Bone marrow (tissue), 2 donors: ENCODE measurements at regions not wholly inside any gene's neighbourhood (a gene's known extent, or its start where the extent isn't known, plus 50 kb on each side); places are given as distances from the start of the nearest gene placed in this dataset.

Source experiments
- DNase-seq, 2 donors: peaks; one replicate each; lab custom pipeline; 2025; lab: John Stamatoyannopoulos, UW

- DNase-seq = no peak
Measured at GRCh38 chr2:18465979-18466378, 94.5 kb downstream of the RDH14 start.

GRCh38 chr2:18464913-18465312, 95.5 kb downstream of the RDH14 start:
- no peak for DNase-seq

- DNase-seq = no peak
Measured at GRCh38 chr2:18456026-18456425, 104.4 kb downstream of the RDH14 start.

- DNase-seq = no peak
Measured at GRCh38 chr2:18455236-18455862, 105.1 kb downstream of the RDH14 start.

GRCh38 chr2:18454692-18455235, 105.7 kb downstream of the RDH14 start:
- no peak for DNase-seq

- DNase-seq = no peak
Measured at GRCh38 chr2:18446715-18447114, 113.7 kb downstream of the RDH14 start.

GRCh38 chr2:18445433-18446320, 114.8 kb downstream of the RDH14 start:
- no peak for DNase-seq

GRCh38 chr2:18444806-18445205, 115.6 kb downstream of the RDH14 start:
- no peak for DNase-seq

- DNase-seq = no peak
Measured at GRCh38 chr2:18441583-18441982, 118.9 kb downstream of the RDH14 start.

GRCh38 chr2:18440777-18441176, 119.7 kb downstream of the RDH14 start:
- DNase-seq = no peak

- DNase-seq = no peak
Measured at GRCh38 chr2:18440141-18440661, 120.3 kb downstream of the RDH14 start.

GRCh38 chr2:18439716-18440115, 120.7 kb downstream of the RDH14 start:
- no peak for DNase-seq

GRCh38 chr2:18437909-18438308, 122.5 kb downstream of the RDH14 start:
- no peak for DNase-seq

GRCh38 chr2:18436503-18437005, 123.9 kb downstream of the RDH14 start:
- DNase-seq = no peak

- no peak for DNase-seq
Measured at GRCh38 chr2:18435426-18436037, 124.9 kb downstream of the RDH14 start.

GRCh38 chr2:18433872-18434271, 126.6 kb downstream of the RDH14 start:
- DNase-seq = no peak

GRCh38 chr2:18432999-18433398, 127.5 kb downstream of the RDH14 start:
- DNase-seq = no peak

GRCh38 chr2:18430996-18431748, 129.3 kb downstream of the RDH14 start:
- DNase-seq = no peak

GRCh38 chr2:18428516-18428915, 131.9 kb downstream of the RDH14 start:
- no peak for DNase-seq

GRCh38 chr2:18427762-18428161, 132.7 kb downstream of the RDH14 start:
- no peak for DNase-seq

GRCh38 chr2:18426174-18426573, 134.3 kb downstream of the RDH14 start:
- DNase-seq = no peak
